Coronary artery (tissue), 2 donors: ENCODE measurements at regions not wholly inside any gene's neighbourhood (a gene's known extent, or its start where the extent isn't known, plus 50 kb on each side); places are given as distances from the start of the nearest gene placed in this dataset.

Experiments
- DNase-seq: peaks from one replicate; pipeline ENCODE4 v3.0.0-alpha.2; 2017; ENCODE audit warnings: low spot score
- H3K27ac ChIP-seq, 2 donors: fragments of 200-600 bp; sonication (generic); one replicate each; pipeline ENCODE4 v1.5.1; 2016 to 2019
- H3K4me3 ChIP-seq: fragments of 200-600 bp; sonication (generic); 2 replicates; pipeline ENCODE4 v1.5.1; 2016; ENCODE audit warnings: mild to moderate bottlenecking, moderate library complexity
- CTCF ChIP-seq: fragments of 200-600 bp; sonication (generic); IDR thresholded peaks from one replicate; pipeline ENCODE4 v1.5.1; 2019; ENCODE audit warnings: antibody characterized with exemption

GRCh38 chr2:147255812-147256211 is 589.0 kb upstream of the ACVR2A start:
- DNase-seq, result no peak
- no peak overlapping the region for H3K27ac ChIP-seq
- no peak overlapping the region for H3K4me3 ChIP-seq
- TF ChIP-seq CTCF, result no peak

GRCh38 chr2:147250652-147251356 is 594.0 kb upstream of the ACVR2A start:
- no peak overlapping the region for H3K27ac ChIP-seq
- no peak for DNase-seq
- TF ChIP-seq CTCF, result no peak
- no peak overlapping the region for H3K4me3 ChIP-seq

- no peak for DNase-seq
- H3K4me3 ChIP-seq, result no peak overlapping the region
- TF ChIP-seq CTCF, result no peak
- H3K27ac ChIP-seq, result no peak overlapping the region
Observed at GRCh38 chr2:147247749-147248148, 597.1 kb upstream of the ACVR2A start.

GRCh38 chr2:147242445-147242844 is 602.4 kb upstream of the ACVR2A start:
- H3K27ac ChIP-seq, result no peak overlapping the region
- no peak overlapping the region for H3K4me3 ChIP-seq
- no peak for DNase-seq
- no peak for TF ChIP-seq CTCF

GRCh38 chr2:147236601-147237000 is 608.2 kb upstream of the ACVR2A start:
- no peak for TF ChIP-seq CTCF
- DNase-seq, result no peak
- H3K27ac ChIP-seq, result no peak overlapping the region
- H3K4me3 ChIP-seq, result no peak overlapping the region

- Histone ChIP-seq H3K4me3 (no peak overlapping the region), H3K27ac (no peak overlapping the region)
- DNase-seq, result no peak
- no peak for TF ChIP-seq CTCF
Observed at GRCh38 chr2:147232225-147232669, 612.6 kb upstream of the ACVR2A start.

GRCh38 chr2:147231607-147232006 is 613.2 kb upstream of the ACVR2A start:
- DNase-seq, result no peak
- Histone ChIP-seq H3K4me3 (no peak overlapping the region), H3K27ac (no peak overlapping the region)
- no peak for TF ChIP-seq CTCF
